Mucosa of gallbladder (tissue), 1 donor: ENCODE measurements at regions not wholly inside any gene's neighbourhood (a gene's known extent, or its start where the extent isn't known, plus 50 kb on each side); places are given as distances from the start of the nearest gene placed in this dataset.
"Not testable (repeated sequence)": the region's sequence is repeated elsewhere in the genome, so short reads cannot be mapped to it uniquely, and the experiment has no call there.

Source experiments
- DNase-seq: peaks from one replicate; pipeline ENCODE4 v3.0.0-alpha.2; 2020; ENCODE audit warnings: low spot score
- donor health status: DM: no; HTN: no; CAD: no.

- DNase-seq = no peak
Observed at GRCh38 chr1:168825820-168826219, 96.8 kb upstream of the DPT start.

- DNase-seq = no peak
Observed at GRCh38 chr1:168826269-168826668, 97.3 kb upstream of the DPT start.

- no peak for DNase-seq
Observed at GRCh38 chr1:168827557-168827956, 98.6 kb upstream of the DPT start.

DNA sequence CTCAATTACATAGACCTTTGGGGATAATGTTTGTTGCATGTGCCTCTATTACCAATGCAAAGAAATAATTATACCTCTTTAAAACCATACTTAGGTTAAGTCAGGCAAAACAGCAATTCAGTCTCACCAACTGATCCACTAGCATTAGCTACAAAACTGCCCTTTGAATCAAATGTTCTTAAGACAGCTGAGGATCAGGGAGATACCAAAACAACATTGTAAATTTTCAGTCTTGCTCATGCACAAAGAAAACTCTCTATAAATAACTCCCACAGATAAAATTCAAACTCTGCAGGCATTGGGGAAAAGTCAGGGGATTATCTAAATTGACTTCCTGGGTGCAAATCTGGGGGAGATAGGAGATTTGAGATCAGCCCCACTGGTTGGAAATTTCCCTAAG, 100.9 kb upstream of the DPT start:
- no peak for DNase-seq

- DNase-seq = no peak
Observed at GRCh38 chr1:168830562-168830961, 101.6 kb upstream of the DPT start.

DNA sequence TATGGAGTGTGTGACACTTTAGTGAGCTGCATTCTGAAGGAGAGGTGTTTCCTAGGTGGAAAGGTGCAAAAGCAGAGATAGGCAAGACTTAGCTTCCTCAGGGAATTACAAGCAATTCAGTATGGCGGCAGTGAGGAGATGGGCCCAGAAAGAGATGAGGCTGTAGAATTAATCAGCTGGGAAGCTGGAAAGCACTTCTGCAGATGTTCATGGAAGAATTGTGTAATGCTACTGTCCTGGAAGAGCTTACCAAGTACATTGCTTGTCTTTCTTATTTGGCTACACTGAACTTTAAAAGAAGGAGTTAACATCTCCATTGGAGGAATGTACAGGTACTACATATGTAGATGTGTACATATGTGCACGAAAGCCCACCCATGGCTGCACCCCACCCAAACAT, 103.7 kb upstream of the DPT start:
- DNase-seq = no peak

GRCh38 chr1:168833362-168833761, 104.4 kb upstream of the DPT start:
- no peak for DNase-seq

GRCh38 chr1:168833801-168834224, 104.8 kb upstream of the DPT start:
- no peak for DNase-seq

- DNase-seq = no peak
Observed at GRCh38 chr1:168834225-168834872, 105.3 kb upstream of the DPT start.

GRCh38 chr1:168835176-168835575, 106.2 kb upstream of the DPT start:
- no peak for DNase-seq

- DNase-seq = no peak
Observed at GRCh38 chr1:168835791-168836190, 106.8 kb upstream of the DPT start.

DNA sequence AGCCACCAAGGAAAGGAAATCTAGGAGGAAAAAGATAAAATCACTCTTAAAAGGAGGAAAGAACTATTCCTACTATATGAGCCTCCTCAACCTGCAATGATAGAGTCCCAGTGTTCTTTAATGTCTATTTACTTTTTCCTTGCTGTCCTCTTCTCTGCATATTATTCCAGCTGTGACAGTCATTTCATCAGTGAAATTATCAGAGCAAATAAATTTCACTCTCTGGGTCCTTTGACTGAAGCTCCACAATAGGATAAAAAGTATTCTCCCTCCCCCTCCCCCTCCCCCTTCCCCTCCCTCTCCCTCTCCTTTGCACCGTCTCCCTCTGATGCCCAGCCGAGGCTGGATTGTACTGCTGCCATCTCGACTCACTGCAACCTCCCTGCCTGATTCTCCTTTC, 107.5 kb upstream of the DPT start:
- no peak for DNase-seq

- not testable (repeated sequence) for DNase-seq
Observed at GRCh38 chr1:168837230-168837629, 108.2 kb upstream of the DPT start.

DNA sequence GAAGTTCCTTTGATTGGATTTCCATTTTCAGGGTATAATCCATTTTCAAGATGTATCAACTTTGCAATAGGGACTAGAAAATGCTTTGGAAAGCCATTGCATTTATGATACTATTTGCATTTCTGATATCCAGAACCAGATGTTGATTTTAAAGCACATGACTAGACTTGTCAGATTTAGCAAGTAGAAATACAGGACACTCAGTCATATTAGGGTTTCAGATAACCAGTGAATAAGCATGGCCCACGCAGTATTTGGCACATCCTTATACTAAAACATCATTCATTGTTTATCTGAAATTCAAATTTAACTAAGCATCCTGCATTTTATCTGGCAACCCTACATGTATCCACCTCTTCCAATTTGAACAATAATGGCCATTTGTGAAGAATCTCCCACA, 113.3 kb upstream of the DPT start:
- DNase-seq = no peak

DNA sequence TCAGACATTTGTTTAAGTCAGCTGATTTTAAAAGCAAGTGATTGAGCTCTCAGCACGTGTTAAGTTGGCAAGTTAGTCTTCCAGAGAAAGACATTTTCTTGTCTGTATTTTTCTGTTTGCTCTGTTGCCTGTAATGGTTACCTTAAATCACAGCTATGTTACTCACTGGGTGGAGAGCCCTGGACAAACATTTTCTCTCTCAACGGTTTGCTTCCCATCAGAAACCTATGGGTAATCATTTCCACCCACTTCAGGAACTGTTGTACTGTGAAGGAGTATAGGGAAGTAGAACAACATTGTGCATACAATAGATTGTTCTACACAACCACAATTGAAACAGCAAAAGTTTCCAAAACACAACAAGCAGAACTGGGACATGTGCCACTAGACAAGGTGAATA, 113.9 kb upstream of the DPT start:
- no peak for DNase-seq

GRCh38 chr1:168843401-168843800, 114.4 kb upstream of the DPT start:
- DNase-seq = no peak

DNA sequence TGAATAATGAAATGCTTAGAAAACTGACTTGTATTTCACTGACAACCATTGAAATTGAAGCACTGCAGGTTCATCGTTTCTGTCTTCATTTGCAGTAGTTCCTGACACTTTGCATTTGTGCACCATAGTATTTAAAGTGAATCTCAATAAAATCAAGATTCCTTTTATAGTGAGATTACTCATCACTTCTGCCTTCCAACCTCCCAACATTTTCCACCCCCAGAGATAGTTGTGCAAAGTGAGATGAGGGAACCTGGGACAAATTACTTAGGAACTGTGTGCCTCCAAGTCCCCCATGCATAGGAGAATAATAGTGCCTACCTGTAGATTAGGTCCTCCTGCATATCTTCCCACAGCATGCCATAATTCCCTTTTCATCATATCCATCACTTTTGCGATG, 114.9 kb upstream of the DPT start:
- no peak for DNase-seq

GRCh38 chr1:168845140-168845539, 116.1 kb upstream of the DPT start:
- no peak for DNase-seq

GRCh38 chr1:168848051-168848450, 119.0 kb upstream of the DPT start:
- DNase-seq = no peak

GRCh38 chr1:168861421-168862004, 132.5 kb upstream of the DPT start:
- no peak for DNase-seq

GRCh38 chr1:168863772-168864171, 134.8 kb upstream of the DPT start:
- DNase-seq = no peak

- DNase-seq = no peak
Observed at GRCh38 chr1:168864266-168864665, 135.3 kb upstream of the DPT start.

- no peak for DNase-seq
Observed at GRCh38 chr1:168865850-168866620, 137.0 kb upstream of the DPT start.
